GM03348 (cell line): ENCODE measurements at regions not wholly inside any gene's neighbourhood (a gene's known extent, or its start where the extent isn't known, plus 50 kb on each side); places are given as distances from the start of the nearest gene placed in this dataset.
A peak's percentile ranks its signal among the peaks of the same experiment; 100 is the strongest.

ENCODE experiments used
- DNase-seq: peaks from one replicate; pipeline ENCODE4 v3.0.0; 2012; ENCODE audit warnings: low spot score

DNA sequence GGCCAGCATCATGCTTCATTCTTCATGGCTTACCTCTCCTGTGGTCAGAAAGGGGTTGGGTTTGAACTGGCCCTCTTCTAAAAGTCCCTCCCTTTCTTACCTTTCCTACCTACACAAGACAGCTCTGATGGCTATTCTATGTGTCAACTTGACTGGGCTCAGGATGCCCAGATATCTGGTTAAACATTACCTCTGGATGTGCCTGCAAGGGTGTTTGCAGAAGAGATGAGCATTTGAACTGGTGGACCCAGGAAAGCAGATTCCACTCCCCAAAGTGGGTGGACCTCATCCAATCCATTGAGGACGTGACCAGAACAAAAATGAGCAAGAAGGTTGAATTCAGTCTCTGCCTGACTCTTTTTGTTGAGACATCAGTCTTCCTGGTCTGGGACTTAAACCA, 79.0 kb upstream of the TCF7L2 start:
- no peak for DNase-seq

GRCh38 chr10:112872728-112873127, 77.3 kb upstream of the TCF7L2 start:
- no peak for DNase-seq

- no peak for DNase-seq
Measured at GRCh38 chr10:112873541-112873940, 76.5 kb upstream of the TCF7L2 start.

DNA sequence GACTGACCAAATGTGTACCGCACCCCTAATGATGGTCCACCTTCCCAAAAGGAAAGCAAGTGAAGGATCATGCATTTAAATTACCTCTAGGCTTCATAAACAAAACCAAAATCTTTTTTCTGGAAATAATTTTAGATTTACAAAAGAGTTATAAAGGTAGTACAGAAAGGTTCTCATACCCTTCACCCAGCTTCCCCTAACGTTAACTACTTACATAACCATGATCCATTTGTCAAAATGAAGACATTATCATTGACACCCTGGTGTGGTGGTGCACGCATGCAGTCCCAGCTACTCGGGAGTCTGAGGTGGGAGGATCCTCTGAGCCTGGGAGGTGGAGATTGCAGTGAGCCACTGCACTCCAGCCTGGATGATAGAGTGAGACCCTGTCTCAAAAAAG, 75.1 kb upstream of the TCF7L2 start:
- DNase-seq = no peak

GRCh38 chr10:112875476-112876267, 74.4 kb upstream of the TCF7L2 start:
- DNase-seq = peak; percentile 67

DNA sequence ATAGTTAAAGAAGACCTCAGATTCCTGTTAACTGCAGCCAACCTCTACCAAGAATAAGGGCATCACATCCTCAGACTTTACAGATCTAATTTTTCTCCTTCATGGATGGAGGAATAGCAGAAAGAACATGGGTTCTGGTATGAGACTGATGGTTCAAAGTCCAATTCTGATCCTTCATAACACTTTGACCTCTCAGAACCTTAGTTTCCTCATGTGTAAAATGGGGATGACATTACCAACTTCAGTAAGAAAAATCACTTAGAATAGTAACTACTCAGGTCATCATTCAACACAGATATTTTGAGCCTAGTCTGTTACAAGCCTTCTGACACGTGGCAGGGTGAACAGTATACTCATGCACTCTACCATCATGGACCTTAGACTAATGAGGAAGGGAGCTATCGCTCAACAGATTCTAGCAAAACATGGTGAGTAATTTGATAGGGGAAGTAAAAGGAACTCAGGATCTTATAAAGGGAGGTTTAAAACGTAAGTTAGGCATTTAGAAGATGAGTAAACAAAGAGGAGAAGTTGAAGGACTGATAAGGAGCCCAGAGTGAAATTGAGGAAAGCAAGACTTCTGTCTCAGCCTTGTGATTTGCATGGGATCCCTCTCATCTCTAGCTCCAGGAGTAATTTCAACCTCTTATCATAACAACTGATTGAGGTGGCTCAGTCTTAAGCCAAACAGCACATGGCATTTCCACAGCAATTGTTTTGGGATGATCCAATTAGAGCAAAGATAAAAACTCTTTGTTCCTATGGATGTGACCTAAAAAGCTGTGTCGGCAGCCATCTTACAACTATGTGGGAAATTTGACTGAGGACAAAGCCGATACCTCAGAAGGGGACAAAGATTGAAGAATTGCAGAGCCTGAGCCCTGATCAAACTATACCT, 69.2 kb upstream of the TCF7L2 start:
- no peak for DNase-seq

DNA sequence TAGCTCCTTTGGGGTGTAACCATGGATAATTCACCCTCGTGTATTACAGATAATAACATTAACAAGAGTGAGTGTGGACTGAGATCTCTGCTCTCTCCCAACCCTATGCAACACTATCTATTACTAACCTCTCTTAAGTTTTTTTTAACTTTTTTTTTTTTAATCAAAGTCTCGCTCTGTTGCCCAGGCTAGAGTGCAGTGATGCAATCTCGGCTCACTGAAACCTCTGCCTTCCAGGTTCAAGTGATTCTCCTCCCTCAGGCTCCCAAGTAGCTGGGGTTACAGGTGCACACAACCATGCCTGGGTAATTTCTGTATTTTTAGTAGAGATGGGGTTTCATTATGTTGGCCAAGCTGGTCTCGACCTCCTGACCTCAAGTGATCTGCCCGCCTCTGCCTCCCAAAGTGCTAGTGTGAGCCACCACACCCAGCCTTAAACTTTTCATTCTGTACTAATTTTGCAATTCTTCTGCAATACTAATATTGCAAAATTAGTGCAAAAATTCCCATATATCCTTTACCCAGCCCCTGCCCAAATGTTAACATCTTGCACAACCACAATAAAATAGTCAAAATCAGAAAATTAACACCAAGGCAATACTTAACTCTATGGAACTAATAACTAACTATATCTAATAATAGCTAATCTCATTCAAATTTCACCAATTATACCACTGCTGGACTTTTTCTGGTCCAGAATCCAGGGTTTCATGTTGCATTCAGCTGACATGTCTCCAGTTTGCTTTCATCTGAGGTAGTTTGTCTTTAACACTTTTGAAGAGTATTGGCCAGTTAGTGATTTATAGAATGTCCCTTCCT, 66.5 kb upstream of the TCF7L2 start:
- DNase-seq = no peak

GRCh38 chr10:112884179-112884504, 65.9 kb upstream of the TCF7L2 start:
- DNase-seq = no peak

DNA sequence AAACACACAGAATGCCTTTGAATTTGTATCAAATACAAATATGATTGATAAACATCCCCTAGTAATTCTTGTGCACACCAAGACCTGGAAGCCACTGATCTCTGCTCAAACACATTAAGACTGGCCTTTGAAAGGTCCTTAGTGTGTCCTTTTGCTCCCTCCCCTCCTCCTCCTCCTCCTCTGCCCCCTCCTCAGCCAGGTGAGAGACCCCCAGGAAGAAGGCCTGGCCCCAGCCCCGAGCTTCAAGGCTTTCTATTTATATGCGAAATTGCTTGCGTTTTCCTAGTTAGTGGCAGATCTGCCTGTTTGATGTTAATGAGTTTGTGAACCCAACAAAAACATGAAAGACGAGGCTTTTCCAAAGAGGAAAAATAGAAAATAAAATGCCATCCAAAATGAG, 63.6 kb upstream of the TCF7L2 start:
- DNase-seq = no peak

GRCh38 chr10:112887968-112888367, 62.1 kb upstream of the TCF7L2 start:
- DNase-seq = no peak

DNA sequence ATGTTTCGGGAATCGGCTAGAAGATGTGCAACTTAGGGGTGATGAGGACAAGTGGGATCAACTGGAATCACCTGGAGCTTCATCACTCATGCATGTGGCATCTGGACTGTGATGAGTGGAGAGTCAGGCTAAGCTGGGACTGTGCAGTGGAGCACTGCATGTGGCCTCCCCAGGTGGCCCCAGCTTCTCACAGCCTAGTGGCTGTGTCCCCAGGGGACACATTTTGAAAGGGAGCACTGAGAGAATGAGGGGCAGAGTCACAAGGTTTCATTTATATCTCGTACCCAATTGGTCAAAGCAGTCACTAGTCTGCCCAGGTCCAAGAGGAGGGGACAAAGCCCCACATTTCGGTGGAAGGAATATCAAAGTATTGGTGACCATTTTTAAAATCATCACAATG, 54.8 kb upstream of the TCF7L2 start:
- DNase-seq = no peak

DNA sequence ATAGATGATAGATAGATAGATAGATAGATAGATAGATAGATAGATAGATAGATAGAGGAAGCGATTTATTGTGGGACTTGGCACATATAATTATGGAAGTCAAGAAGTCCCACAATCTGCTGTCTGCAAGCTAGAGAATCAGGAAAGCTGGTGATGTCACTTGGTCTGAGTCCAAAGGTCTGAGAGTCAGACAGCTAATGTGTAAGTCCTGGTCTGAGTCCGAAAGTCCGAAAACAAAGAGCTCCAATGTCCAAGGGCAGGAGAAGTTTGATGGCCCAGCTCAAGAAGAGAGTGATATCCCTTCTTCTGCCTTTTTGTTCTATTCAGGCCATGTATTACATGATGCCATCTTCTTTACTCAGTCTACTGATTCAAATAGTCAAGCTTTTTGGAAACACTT, 53.8 kb upstream of the TCF7L2 start:
- no peak for DNase-seq

- DNase-seq = no peak
Measured at GRCh38 chr10:112896722-112897121, 53.3 kb upstream of the TCF7L2 start.

- DNase-seq = no peak
Measured at GRCh38 chr10:112898540-112899390, 51.3 kb upstream of the TCF7L2 start.

DNA sequence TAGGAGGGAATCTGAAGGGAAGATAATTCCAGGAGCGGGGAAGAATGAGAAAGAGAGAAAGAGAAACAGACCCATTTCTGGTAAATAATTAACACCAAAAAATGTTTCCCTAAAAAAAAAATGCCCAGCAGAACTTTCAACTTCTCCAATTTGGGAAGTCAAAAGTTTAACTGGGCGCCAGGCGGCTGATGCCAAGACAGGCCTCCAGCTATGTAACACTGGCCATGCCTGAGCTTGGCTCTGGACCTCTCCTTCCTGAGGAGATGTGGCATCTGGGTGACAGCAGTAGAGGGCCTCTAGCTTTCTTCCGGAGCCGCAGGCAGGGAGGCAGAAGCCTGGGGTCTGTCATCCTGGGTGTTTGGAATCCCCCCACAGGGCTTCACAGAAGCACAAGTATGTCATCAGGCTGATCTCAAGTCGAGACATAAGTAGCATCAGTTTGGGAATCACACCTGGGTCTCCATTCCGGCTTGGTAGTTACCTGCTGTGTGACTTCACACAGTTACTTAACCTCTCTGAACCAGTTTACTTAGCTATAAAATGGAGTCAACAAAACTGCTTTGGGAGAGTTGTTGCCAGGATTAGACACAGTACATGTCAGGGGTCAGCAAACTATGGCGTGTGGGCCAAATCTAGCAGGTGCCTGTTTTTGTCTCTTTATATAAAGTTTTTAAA, 50.5 kb upstream of the TCF7L2 start:
- DNase-seq = no peak
